GM20431 (cell line): ENCODE measurements at regions not wholly inside any gene's neighbourhood (a gene's known extent, or its start where the extent isn't known, plus 50 kb on each side); places are given as distances from the start of the nearest gene placed in this dataset.
"Not testable (repeated sequence)": the region's sequence is repeated elsewhere in the genome, so short reads cannot be mapped to it uniquely, and the experiment has no call there.

Experiments used
- in situ Hi-C: fragments of 300-500 bp; cut with MseI, MboI; formaldehyde crosslinking; loops from one replicate; pipeline ENCODE4 v1.15.0; 2020; ENCODE audit warnings: low sequenced_read_pairs; ENCODE audit not compliant: unreplicated experiment

DNA sequence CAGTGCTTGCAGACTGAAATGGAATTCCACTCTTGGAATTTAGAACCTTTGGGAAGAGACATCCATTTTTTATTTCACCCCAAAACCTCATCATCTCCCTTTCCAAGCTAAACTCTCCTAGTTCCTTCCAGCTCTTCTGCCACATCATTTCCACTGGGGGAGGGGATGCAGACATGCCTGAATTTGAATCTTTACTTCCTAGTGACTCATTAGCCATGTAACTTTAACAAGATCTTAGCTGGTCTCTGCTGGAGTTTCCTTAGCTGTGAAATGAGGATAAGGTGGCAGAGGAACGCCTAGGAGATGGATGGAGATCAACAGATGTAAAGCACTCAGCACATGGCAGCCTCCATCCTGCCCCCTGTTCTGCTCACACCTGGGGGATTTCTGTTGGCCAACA lies 266.8 kb downstream of the EN1 start:
- in situ Hi-C loops, result no loop called here

GRCh38 chr2:118580107-118580506 lies 267.3 kb downstream of the EN1 start:
- in situ Hi-C loops, result no loop called here

DNA sequence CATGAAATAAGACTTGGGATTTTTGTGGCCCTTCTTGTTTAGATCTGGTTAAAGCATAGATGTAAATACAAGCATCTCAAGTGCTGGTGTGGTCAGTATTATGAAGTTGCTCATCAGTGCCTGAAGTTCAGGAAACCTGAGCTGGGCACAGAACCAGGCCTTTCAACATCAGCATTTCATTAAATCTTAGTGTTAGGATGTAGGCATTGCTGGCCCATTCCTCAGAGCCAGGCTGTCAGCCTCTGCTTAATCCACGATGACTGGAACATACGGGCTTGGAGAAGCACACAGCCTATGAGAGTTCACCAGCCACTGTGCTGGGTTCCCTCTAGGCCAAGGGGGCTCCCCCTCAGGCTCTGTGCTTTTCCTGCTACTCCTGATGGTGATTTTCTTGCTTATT lies 270.2 kb downstream of the EN1 start:
- in situ Hi-C loops, result no loop called here

GRCh38 chr2:118576109-118576855 lies 271.2 kb downstream of the EN1 start:
- in situ Hi-C loops, result no loop called here

DNA sequence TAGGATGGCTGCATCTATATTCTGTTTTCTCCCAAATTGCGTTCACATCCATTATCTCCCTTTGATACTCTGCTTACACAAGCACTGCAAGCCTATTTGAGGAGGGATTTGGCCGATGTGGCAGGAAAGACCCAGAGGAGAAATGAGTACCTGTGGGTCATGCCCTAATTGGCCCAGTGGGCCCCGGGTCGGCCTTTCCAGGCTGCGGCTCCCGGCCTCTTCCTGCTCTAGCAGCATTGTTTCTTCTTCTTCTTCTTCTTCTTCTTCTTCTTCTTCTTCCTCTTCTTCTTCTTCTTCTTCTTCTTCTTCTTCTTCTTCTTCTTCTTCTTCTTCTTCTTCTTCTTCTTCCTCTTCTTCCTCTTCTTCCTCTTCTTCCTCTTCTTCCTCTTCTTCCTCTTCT lies 275.1 kb downstream of the EN1 start:
- in situ Hi-C loops, result not testable (repeated sequence)

GRCh38 chr2:118569876-118570535 lies 277.4 kb downstream of the EN1 start:
- in situ Hi-C loops, result no loop called here

DNA sequence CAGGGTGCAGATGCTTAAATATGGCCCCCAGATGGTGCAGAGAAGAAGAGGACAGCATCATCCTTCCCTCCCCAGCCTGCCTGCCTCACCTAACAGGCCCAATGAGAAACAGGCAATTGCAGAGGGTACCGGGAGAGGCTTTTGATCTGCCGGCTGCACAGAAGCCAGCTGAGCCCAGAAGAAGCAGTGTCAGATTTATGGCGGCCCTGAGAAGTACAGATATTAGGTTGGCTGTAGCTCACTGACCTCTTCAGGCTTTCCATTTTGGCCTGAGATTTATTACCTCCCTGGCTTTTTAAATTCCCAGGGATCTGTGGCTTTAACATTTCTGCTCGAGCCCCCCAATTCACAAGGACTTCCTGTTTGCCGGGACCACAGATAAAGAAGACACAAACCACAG lies 278.7 kb downstream of the EN1 start:
- in situ Hi-C loops, result no loop called here

GRCh38 chr2:118565786-118566540 lies 281.5 kb downstream of the EN1 start:
- in situ Hi-C loops, result no loop called here

DNA sequence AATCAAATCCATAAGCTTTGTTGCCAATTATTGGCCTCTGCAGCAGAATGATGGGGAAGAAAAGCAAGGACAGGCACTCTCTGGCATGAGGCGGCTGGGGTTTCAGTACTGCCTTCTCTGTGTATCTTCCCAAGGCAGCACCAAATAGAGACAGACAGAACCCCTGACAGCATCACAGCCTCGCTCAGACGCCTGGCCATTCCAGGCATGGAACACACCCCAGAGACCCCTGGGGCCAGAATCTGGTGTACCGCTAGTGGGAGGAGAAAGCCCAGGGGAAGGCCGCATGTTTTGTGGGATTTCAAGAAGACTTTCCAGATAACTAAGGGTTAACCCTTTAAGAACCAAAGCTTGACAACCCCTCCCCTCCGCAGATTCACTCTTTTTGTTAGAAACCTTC lies 282.1 kb downstream of the EN1 start:
- in situ Hi-C loops, result no loop called here

DNA sequence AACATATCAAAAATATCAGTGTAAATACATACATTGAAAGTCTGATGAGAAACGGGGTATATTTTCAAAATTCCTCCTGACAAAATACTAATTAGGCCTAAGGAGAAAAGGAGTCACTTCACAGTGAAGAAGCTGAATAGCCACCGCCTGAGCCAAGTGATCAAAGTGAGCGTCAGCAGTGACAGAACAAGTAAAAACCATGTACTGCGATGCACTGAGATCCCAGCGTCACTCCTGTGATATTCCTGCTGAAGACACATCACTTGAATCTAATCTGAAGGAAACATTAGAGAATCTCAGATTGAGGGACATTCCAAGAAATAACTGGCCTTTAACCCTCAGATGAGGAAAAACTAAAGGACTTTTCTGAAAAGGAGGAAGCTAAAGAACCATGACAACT lies 285.3 kb downstream of the EN1 start:
- in situ Hi-C loops, result no loop called here

- in situ Hi-C loops, result no loop called here
These were observed 288.6 kb downstream of the EN1 start for GRCh38 chr2:118558846-118559245.

DNA sequence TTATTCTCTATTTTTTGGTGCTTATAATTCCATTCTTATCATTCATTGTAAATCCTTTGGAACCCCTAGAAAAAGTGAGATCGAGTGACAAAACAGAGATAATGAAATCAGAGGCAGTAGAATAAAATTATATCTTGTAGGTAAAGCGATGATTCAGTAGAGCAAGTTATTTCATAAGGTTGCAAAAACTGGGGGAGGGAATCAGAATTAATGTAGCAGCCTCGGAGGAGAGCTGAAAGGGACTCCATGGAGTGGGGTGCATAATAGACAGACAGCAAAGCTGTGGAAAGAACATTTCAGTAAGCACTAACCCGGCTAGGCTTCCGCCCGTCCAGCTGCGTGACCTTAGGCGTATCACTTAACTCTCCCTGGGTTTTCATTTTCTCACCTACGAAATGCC lies 289.7 kb downstream of the EN1 start:
- in situ Hi-C loops, result no loop called here

DNA sequence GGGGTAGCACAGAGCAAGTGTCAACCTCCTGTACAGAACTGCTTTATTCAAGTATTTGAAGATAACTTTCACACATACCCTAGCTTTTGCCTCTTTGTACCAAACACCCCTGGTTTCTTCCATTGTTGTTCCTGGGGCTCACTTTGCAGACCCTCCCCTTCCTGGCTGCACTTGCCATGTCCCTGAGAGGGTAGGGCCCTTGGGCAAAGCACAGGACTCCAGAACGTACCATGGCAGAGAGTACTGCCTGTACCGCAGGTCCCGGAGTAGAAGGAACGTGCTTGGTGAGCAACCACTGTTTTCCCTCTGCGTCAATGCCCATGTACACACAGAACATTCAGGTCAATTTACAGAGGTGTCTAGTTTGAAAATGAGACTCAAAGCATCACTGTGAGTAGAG lies 290.4 kb downstream of the EN1 start:
- in situ Hi-C loops, result no loop called here

DNA sequence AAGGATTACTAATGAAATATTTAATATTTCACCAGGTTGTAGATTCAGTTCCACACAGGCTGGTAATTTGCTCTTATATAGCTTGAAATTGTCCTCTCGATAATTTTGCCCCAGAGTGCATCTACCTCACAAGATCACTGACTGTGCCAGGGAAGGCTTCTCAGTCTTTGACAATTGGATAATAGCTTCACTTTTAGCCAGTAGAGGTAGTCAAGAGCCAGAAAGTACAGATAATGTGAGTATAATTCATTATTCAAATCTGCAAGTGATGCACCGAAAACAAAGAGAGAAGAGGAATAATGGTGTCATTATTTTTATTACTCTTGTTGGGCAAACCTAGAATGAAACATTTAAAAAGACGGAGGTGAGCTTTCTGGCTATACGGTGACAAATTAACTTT lies 292.8 kb downstream of the EN1 start:
- in situ Hi-C loops, result no loop called here

DNA sequence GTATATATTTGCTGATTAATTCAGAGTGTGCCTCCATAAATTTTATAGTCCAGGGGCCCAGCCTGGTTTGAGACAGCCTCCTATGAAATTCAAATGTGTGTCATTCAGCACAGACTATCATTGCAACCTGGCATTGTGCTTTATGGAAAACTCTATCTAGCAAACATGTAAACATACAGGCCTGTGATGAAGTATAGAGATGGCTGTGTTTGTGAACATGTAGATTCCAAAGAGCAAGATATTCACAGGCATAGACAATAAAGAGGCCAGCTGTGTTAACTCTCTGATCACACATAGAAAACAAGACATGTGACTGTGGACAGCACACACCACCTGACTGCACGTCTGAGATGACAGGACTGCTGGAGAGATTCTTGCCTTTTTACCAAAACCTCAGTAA lies 297.9 kb downstream of the EN1 start:
- in situ Hi-C loops, result no loop called here

DNA sequence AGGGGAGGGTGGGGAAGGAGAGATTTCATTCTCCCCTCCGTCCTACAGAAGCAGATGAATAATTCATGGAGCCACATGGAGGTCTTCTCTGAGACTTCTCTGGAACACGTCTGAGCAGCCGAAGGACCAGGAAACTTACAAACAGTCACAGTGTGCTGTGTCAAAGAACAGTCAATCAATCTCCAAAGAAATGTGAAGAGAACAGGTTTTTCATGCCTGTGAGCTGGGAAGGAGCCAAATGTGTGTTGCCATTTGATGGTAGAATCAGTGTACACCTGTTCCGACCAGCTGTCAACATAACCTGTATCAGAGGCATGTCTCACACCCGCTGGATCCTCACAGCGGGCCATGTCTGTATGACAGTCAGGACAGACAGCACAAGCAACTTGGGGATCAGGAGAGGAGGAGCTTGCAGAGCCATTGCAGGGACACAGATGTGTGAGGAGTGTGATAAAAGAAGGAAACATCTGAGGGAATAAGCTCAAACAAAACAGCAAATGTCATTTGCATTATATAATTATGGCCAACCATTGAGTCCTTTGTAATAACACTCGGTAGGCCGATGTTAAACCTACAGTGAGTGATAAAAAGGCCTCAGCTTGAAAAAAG lies 298.5 kb downstream of the EN1 start:
- in situ Hi-C loops, result no loop called here

DNA sequence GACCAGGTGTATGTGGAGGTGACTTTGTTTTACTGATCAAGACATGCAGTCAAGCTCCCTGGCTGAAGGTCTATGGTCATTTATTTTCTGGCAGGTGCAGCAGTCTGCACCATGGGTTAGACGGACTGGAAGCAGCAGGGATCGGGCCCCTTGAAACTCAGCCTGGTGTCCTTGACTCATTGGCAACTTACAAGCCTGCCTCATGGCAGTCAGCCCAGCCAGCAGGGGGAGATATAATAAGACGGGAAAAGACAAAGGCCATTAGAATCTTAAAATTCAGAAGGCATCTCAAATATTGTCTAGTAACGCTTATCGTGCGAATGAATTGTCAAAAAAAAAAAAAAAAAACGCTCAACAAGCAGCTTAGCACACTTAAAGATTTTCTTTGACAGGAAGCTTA lies 308.2 kb downstream of the EN1 start:
- in situ Hi-C loops, result no loop called here

DNA sequence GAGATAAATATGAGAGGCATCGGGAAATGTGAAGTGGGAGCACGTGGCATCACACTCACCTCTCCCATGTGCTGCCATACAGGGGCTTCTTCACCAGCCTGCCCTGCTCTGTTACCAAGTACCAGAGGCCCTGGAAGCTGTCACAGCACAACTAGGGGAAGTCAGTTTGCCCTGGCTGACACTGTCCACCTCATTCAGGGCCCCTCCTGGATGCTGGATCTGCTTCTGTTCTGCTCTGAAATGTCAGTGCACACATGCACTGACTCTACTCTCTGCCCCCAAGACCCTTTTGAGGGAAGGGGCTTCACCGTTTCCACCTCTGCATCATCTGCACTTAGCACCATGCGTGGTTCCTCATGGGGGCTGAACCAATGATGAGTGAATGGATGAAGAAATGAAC lies 311.1 kb downstream of the EN1 start:
- in situ Hi-C loops, result no loop called here

DNA sequence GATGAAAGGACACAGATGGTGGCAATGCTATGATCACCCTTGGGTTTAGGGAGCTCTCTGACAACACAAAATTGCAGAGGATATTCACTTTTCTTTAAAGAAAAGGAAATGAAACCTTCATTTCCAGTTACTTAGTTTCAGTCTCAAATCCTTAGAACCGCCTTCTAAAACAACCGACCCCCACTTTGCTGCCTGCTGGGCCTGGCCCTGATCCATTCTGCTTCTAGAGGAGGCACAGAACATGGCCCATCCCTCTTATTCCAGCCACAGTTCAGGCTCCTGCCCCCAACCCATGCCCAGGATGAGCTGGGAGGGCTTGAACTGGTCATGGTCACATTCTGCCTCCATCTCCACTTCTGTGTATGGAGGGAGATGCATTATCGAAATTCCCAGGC lies 311.6 kb downstream of the EN1 start:
- in situ Hi-C loops, result no loop called here

DNA sequence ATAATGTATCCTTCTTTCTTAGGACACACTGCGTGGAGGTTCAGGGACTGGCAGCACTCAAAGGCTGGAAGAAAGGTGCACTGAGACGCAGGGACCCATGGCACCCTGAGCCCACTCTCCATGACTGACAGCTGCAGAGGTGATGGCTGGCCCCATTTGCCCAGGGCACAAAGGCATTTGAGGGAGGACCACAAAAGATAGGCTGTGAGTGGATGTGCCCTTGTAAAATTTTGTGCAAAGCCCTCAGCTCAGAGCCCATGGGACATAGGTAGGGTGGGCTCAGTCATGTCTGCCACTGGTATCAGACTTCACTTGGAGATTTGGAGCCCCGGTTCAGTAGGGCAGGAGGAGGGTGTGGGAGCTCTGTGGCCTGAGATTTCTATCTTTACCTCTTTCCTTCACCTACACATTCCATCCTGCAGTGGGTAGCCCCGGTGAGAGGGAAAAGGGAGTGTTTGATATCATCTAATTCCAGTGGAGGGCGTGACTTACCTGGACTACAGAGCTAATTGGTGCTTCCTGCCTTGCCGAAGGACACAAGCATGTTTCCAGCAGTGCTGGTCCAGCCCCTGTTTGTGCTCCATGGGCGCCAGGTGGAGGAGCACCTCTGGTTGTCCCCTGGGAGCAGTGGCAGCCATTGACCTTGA lies 312.2 kb downstream of the EN1 start:
- in situ Hi-C loops, result no loop called here
